WTC11 (cell line): ENCODE measurements at regions not wholly inside any gene's neighbourhood (a gene's known extent, or its start where the extent isn't known, plus 50 kb on each side); places are given as distances from the start of the nearest gene placed in this dataset.

Experiments used
- CBFB ChIP-seq: sonication (generic); formaldehyde crosslinking; IDR thresholded peaks from 2 replicates; pipeline ENCODE4 v1.8.1; 2022; ENCODE audit warnings: mild to moderate bottlenecking, low read depth, missing genetic modification reagents
- CTCF ChIP-seq: fragments of 200-600 bp; IDR thresholded peaks from 2 replicates; pipeline ENCODE4 v1.8.0; 2022; ENCODE audit warnings: antibody characterized with exemption
- MAX ChIP-seq: sonication (generic); formaldehyde crosslinking; IDR thresholded peaks from 2 replicates; pipeline ENCODE4 v1.8.0; 2022; ENCODE audit warnings: mild to moderate bottlenecking, missing genetic modification reagents
- MYBL2 ChIP-seq: sonication (generic); formaldehyde crosslinking; IDR thresholded peaks from 2 replicates; pipeline ENCODE4 v1.8.1; 2023; ENCODE audit warnings: mild to moderate bottlenecking, moderate library complexity, missing genetic modification reagents
- SP1 ChIP-seq: sonication (generic); formaldehyde crosslinking; conservative IDR thresholded peaks from 2 replicates; pipeline ENCODE4 v1.8.1; 2022; ENCODE audit warnings: missing genetic modification reagents
- ZBTB21 ChIP-seq: sonication (generic); formaldehyde crosslinking; IDR thresholded peaks from 2 replicates; pipeline ENCODE4 v1.8.1; 2023; ENCODE audit warnings: mild to moderate bottlenecking, missing genetic modification reagents, borderline replicate concordance
- ZNF121 ChIP-seq: sonication (generic); formaldehyde crosslinking; IDR thresholded peaks from 2 replicates; pipeline ENCODE4 v1.8.0; 2023; ENCODE audit warnings: missing genetic modification reagents
- ZNF219 ChIP-seq: sonication (generic); formaldehyde crosslinking; IDR thresholded peaks from 2 replicates; pipeline ENCODE4 v1.8.0; 2023; ENCODE audit warnings: missing genetic modification reagents, mild to moderate bottlenecking, borderline replicate concordance
- ZNF232 ChIP-seq: sonication (generic); formaldehyde crosslinking; IDR thresholded peaks from 2 replicates; pipeline ENCODE4 v1.8.0; 2022; ENCODE audit warnings: mild to moderate bottlenecking, missing genetic modification reagents

DNA sequence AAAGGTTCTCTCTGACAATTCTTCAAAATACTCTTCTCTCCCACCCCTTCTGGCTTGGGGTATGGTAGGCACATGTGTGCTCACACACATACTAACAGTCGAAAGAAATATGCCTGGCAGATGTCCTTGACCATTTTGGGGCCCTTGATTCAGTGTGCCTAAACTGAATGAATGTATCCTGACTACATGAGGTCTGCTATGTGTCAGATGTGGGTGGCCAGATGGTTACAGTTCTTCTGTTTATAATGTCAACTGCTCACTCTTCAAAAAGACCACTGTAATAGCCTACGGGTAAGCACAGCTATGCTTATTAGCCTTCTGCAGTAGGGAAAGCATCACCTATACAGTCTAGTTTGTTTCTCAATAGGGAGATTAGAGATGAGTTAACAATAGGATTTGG is 63.7 kb upstream of the VEGFC start:
- TF ChIP-seq ZNF232 (no peak), ZNF121 (CRISPR knock-in tag) (no peak), CBFB (no peak), MAX (no peak), CTCF (no peak), ZBTB21 (CRISPR knock-in tag) (no peak), ZNF219 (CRISPR knock-in tag) (no peak), SP1 (CRISPR knock-in tag) (no peak), MYBL2 (CRISPR knock-in tag) (no peak)
